A172 (cell line): ENCODE measurements at regions not wholly inside any gene's neighbourhood (a gene's known extent, or its start where the extent isn't known, plus 50 kb on each side); places are given as distances from the start of the nearest gene placed in this dataset.

Experiments used
- DNase-seq: peaks from one replicate; pipeline ENCODE4 v3.0.0-alpha.2; 2015; ENCODE audit warnings: low spot score

GRCh38 chr3:139732729-139733128, 55.0 kb upstream of the NMNAT3 start:
- no peak for DNase-seq

GRCh38 chr3:139729300-139729699, 51.5 kb upstream of the NMNAT3 start:
- DNase-seq: no peak

GRCh38 chr3:139728414-139728813, 50.6 kb upstream of the NMNAT3 start:
- DNase-seq: no peak
